ENCODE measurements at regions not wholly inside any gene's neighbourhood (a gene's known extent, or its start where the extent isn't known, plus 50 kb on each side); places are given as distances from the start of the nearest gene placed in this dataset.
"Not testable (repeated sequence)": the region's sequence is repeated elsewhere in the genome, so short reads cannot be mapped to it uniquely, and the experiment has no call there.

DNA sequence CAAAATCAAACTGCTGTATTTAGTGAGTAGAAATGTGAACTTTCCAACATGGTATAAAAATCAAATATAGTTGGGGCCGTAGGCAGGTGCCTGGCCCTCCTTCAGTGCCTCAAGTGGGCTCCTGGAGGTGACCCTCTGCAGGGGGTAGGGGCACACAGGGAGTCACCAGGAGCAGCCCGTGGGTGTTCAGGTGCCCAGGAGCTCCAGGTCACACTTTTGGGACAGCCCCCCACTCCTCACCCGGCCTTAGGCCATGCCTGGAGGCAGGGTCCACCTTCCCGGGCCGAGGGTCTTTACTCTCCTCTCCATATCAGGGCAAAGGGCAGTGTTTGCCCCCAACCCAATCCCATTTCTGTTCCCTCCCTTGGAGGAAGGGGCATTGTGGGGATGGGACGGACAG, 108.0 kb upstream of the MTAP start:
- no peak for DNase-seq (ENCODE audit: low spot score)

DNA sequence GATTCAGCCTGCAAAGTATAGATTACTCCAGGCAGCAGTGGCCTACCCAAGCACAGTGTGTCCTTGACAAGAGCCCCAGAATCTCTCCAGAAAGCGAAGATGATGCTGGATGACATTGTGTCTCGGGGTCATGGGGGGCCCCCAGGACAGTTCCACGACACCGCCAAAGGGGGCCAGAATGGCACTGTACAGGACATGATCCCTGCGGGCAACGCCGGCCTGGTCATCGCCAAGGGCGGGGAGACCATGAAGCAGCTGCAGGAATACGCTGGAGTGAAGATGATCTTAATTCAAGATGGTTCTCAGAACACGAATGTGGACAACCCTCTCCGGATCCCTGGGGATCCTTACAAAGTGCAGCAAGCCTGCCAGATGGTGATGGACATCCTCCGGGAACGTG, 107.0 kb upstream of the MTAP start:
- no peak for DNase-seq (ENCODE audit: low spot score)

DNA sequence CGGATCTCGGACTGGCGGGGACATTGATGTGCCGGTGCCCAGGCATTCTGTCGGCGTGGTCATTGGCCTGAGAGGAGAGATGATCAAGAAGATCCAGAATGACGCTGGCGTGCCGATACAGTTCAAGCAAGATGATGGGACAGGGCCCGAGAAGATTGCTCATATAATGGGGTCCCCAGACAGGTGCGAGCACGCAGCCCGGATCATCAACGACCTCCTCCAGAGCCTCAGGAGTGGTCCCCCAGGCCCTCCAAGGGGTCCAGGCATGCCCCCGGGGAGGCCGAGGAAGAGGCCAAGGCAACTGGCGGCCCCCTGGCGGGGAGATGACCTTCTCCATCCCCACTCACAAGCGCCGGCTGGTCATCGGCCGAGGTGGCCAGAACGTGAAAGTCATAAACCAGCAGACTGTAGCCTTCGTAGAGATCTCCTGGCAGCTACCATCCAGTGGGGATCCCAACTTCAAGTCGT, 106.5 kb upstream of the MTAP start:
- DNase-seq (ENCODE audit: low spot score) = no peak

DNA sequence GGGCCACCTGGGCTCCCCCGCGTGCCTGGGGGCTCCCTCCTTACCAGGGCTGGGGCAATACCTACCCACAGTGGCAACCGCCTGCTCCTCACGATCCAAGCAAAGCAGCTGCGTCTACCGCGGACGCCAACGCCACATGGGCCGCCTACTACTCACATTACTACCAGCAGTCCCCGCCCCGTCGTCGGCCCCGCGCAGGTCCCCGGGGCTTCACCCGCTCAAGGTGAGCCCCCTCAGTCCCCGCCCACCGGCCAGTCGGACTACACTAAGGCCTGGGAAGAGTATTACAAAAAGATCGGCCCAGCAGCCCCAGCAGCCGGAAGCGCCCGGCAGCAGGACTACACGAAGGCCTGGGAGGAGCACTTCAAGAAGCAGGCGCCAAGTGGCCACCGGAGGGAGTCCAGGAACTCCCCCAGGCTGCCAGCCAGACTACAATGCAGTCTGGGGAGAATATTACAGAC, 106.0 kb upstream of the MTAP start:
- no peak for DNase-seq (ENCODE audit: low spot score)

DNA sequence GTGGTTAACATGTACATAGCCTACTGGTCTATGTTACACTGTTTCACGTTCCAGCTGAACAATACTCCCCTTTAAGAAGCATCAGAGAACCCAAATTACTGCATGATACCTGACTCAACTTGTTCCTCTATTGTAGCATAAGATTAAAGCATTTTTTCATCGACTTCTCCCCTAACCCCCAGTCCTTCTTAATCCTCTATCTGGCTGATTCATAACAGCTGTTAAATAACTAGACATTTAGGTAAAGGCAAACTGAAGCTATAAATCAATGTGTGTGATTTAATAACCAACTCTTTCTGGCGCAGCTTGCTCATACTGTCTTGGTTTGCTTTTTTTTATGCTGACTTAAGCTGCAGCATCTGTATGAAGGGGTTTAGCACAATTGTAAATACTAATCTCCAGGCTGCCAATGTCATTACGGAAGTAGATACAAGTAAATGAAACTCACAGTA, 94.2 kb upstream of the MTAP start:
- no peak for DNase-seq (ENCODE audit: low spot score)

DNA sequence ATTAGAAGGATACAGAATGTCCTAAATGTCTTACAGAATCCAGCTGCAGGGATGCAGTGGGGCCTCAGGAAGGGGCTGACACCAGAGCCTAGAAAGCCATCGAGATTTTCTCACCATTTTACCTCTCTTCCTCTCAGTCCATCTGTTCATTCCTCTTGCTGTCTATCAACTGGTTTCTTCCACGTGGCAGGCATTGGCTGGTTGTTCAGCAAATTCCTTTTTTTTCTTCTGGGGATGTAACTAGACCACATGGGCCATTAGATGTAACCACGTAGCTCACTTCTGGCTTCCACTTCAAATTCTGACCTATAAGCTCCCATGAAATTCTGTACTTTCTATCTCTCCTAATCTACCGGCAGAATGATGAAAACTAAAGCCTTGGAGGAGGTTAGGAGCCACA, 93.6 kb upstream of the MTAP start:
- DNase-seq (ENCODE audit: low spot score) = no peak

DNA sequence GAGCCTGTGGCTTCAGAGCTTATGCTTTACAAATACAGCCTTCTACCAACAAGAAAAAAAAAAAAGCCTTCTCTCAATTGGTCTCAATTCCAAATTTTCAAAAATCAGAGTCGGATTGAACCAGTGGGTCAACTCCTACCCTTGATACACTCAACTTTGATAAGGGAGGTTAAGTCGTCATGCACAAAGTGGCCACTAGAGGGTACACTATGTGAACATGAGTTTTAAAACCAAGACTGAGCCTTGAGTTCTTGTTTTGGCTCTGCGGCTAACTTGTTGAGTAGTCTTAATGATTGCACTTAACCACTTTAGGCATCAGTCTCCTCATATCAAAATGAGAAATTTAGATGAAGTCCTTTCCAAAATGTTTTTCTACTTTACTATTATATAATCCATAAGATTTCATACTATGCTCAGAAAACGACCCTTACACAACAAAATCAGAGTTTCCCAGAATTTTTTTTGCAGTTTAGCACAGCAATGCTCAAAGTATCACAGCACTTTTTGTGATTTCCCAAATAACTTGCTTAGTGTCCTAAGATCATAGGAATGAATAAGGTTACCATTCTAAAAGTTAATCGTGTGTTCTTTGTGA, 92.9 kb upstream of the MTAP start:
- DNase-seq (ENCODE audit: low spot score) = peak; percentile 27

DNA sequence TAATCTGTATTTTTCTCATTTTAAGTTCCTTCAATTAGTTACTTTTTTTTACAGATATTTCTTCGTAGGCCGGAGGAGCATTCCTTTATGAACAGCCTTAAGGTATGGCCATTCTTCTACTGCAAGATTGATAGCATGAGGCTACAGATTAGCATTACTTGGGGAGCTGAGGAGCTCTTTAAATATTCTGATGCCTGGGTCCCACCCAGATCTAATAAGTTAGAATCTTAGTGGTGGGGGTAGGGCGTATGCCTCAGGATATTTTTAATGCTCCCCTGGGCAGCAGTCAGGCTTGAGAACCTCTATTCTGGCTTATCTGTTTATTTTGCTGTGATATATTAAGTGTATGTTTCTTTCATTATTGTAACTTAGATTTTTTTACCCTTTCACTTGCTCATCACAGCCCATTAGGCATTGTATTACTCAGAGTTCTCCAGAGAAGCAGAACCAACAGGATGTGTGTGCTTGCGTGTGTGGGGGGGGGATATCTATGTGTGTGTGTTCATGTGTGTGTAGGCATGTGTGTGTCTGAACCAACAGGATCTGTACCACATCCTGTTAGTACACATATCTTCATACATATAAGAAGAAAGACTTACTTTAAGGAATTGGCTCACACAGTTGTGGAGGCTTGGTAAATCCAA, 91.8 kb upstream of the MTAP start:
- no peak for DNase-seq (ENCODE audit: low spot score)

DNA sequence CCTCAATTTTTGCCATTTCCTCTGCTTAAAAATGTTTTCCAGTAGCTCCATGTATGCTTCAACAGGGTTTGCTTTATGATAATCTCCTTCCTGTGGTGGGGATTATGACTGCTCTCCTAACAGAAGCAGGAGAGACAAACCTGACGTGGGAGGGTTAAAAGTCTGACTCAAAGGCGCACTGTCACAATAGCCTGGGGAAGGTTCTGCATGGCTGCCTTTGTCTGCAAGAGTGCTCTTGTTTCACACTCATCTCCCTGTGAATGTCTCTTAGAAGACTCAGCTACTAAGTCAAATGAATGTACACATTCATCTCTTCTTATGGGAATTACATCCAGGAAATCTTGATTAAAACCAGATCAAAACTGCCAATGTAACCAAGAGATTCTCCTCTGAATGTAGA, 90.9 kb upstream of the MTAP start:
- no peak for DNase-seq (ENCODE audit: low spot score)

DNA sequence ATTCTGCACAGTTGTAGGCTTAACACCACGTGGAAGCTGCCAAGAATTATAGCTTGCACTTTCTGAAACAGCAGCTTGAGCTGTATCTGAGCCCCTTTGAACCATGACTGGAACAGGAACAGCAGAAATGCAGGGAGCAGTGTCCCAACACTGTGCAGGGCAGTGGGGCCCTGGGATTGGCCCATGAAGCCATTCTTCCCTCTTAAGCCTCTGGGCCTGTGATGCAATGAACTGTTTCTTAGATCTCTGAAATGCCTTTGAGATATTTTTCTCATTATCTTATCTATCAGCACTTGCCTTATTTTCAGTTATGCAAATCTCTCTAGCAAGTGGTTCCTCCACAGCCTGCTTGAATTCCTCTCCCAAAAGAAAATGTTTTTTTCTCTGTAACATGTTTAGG, 87.0 kb upstream of the MTAP start:
- no peak for DNase-seq (ENCODE audit: low spot score)

DNA sequence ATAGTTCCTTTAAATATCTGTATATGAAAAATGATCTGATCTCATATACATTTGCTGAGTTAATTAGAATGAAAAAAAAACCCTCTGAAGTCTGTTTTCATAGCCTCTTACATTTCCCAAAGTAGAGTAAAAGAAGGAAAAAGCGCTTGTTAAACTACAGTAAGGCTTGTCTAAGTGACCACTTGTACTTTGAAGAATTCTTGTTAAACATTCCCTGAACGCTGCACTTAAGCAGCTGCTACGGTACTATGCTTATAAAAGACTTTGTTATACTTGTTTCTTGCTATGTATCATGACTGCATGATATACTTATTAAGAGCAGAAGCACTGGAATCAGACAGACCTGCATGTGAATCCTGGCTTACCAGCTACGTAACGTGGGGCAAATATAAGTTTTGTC, 81.7 kb upstream of the MTAP start:
- DNase-seq (ENCODE audit: low spot score) = no peak

DNA sequence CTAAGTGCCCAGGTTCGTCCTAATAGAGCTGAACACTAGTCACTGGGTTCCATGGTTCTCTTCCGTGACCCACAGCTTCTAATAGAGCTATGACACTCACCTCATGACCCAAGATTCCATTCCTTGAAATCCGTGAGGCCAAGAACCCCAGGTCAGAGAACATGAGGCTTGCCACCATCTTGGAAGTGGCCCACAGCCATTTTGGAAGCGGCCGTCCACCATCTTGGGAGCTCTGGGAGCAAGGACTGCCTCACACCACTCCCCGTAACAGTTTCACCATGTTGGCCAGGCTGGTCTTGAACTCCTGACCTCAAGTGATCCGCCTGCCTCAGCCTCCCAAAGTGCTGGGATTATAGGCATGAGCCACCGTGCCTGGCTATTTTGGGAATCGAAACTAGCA, 75.0 kb upstream of the MTAP start:
- DNase-seq (ENCODE audit: low spot score) = not testable (repeated sequence)

DNA sequence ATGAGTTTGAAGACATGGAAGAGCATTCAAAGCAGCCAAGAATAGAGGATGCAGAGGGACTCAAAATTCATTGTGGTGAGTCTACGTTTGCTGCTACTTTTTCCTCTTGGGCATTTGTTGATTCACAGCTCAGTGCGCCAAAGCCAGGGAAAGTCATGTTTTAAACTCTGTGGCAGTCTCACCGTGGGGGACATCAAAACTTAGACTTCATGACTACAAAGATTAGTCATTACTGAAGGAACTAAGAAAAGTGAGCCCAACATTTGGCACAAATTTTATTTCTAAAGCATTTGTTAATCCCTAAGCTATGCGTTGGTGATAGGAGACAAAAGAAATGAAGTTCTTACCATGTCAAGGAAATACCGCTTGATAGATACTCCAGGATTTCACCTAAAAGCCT, 73.7 kb upstream of the MTAP start:
- no peak for DNase-seq (ENCODE audit: low spot score)

DNA sequence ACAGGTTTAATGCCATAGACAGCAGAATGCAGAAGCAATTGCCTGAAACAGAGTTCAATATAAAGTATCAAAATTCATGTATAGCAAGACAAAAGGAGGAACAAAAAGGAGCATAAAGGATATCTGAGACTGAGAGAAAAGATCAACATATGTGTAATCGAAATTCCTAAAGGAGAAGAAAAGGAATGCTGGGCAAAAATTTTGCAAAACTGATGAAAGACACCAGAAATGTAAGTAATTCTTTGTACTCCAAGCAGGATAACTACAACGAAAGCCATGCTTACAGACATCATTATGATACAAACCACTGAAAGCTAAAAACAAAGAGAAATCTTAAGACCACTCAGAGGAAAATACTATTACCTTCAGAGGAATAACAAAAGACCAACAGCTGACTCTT, 72.8 kb upstream of the MTAP start:
- DNase-seq (ENCODE audit: low spot score) = no peak

DNA sequence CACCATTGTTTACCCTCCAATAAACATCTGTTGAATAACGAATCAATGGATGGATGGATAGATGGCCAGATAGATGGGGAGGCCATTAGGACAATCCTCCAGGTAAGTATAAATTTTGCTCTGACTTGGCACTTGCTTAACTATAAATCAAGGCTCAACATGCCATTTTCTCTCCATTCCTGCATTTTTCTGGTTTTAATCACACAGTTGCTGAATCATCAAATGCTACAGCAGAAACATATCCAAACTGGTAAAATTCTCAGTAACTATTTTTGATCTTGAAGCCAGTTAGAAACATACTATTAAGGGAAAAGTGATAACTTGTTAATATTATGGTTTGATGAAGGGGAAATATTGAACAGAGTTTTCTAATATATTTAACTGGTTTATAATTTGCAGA, 71.5 kb upstream of the MTAP start:
- no peak for DNase-seq (ENCODE audit: low spot score)

DNA sequence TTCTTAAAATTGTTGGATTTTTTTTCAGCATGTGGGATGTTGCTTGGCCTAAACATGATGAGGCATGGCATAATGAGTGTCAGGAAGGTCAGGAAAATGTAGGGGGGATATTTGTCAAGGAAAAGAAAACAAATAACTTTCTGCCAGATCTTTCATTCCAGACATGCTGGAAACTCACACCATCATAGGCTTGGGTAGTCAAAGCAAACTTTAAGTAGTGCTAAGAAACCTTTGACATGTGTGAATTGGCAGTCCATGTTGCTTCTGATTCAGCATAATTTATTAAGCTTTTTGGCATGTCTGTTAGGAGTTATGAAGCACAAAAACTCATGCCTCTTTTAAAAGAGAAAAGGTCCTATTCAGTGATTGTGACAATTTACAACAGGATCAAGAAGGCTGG, 61.3 kb upstream of the MTAP start:
- DNase-seq (ENCODE audit: low spot score) = no peak

DNA sequence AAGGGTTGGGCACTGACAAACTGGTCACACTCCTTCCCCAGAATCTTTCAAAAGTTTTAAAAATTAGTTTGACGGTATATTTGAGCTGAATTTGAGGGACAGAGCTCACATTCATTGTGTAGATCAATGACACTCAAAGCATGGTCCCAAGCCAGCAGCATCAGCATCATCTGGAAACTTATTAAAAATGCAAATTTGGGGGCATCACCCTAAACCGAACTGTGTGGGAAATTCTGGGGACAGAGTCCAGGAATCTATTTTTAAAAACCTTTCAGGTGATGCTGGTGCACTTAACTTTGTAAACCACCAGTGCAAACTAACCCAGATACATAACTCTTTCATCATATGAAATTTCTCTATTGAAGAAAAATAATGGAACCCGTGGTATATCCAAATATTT, 58.1 kb upstream of the MTAP start:
- DNase-seq (ENCODE audit: low spot score) = no peak

DNA sequence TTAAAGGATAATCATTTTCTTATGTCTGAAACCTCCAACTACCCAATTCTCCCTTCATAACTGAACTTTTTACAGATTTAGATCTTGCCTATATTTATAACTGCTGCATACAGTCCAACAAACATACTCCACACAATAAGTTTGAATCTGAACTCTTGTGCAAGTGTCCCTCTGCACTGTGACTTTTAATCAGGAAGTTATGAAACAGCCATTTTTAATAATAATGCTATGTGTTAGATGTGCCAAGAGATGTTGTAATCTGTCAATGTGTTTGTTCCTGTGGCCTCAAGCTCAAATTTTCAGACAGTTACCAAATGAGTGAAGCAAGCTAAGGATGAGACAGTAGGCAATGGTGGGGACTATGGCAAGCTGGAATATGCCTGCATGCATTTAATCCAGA, 57.6 kb upstream of the MTAP start:
- DNase-seq (ENCODE audit: low spot score) = no peak

DNA sequence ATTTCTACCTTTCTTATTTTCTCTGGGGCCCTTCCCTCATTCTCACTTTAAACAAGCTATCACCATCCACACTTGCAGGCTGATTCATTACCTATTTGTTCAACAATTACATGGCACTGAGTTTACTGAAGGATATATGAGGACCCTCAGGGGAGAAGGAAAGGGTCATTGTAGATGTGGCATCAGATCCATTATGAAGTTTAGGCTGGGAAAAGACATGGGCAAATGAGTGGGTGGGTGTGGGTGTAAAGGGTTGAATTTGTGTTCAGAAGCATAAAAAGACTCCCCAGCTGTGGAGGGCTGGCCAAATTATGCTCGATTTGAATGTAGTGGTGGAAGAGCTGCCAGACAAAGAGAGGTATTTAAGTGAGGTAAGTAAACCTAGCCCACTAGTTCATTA, 55.9 kb upstream of the MTAP start:
- DNase-seq (ENCODE audit: low spot score) = no peak

DNA sequence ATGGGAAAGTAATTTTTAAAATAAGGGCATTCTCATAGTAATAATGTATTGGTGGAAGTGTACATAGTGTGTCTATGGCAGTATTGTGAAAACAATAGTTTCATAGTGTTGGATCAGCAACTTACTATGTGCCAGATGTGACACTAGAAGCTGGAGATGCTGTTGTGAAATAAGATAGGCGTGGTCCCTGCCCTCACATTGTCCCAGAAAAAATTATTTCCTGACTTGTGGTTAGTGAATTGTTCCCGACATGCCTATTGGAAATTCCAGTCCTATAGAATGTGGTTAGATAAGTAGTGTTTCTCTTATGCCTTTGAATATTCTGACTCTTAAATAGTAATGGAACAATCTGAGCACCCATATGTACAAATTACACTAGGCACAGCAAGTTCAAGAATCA, 55.3 kb upstream of the MTAP start:
- no peak for DNase-seq (ENCODE audit: low spot score)

DNA sequence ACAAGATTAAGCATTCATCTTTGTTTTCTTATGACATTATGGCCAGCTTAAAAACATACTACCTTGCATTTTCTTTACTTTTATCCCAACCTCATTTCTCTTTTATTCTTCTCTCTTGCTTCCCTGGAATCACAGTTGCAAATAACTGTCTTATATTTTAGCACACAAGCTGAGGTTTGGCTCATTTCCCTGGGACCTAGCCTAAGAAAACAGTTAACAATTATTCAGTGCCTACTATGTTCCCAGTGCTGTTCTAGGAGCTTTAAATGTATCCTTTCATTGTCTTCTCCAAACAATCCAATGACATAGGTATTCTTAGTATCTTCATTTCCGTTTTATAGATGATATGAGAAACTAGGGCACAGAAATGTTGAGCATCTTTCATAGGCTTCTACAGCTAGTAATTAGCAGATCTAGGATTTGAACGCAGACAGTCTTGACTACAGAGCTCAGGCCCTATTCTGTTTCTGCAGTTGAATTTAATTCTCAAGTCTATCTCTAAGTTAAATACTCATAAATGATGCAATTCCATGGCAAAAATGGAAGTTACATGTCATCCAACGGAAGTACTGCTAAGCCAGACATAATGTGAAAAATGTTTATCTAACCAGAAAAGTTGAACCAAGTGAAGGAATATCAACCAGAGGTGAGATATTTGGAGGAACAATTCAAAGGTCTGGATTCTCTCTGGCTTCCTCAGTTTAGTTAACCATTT, 52.3 kb upstream of the MTAP start:
- DNase-seq (ENCODE audit: low spot score) = no peak

DNA sequence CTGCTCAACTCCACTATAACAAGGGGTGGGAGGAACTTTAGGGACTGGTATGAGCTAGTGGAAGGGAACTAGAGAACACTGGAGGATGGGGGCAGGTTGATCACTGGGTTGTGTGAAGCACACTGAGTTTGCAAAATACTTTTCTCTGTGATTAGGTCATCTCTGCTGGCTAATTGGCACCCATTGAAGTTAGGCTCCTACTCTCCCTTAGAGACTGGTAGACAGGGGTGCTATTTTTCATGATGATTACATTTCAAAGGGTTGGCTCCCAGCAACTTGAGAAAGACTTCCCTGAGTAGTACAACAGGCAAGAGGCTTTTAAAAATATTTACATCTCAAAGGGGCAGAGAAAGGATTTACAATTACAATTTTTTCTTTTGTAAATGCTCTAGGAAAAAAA, 50.4 kb upstream of the MTAP start:
- DNase-seq (ENCODE audit: low spot score) = no peak

Measured in globus pallidus (tissue), 1 donor.